HG02981 (cell line): ENCODE measurements at regions not wholly inside any gene's neighbourhood (a gene's known extent, or its start where the extent isn't known, plus 50 kb on each side); places are given as distances from the start of the nearest gene placed in this dataset.
"Not testable (repeated sequence)": the region's sequence is repeated elsewhere in the genome, so short reads cannot be mapped to it uniquely, and the experiment has no call there.

Experiments used
- ATAC-seq: cut with Tn5 transposase; IDR thresholded peaks from one replicate; pipeline ENCODE4 v1.9.1; 2021; ENCODE audit warnings: mild to moderate bottlenecking, moderate library complexity; ENCODE audit not compliant: unreplicated experiment

DNA sequence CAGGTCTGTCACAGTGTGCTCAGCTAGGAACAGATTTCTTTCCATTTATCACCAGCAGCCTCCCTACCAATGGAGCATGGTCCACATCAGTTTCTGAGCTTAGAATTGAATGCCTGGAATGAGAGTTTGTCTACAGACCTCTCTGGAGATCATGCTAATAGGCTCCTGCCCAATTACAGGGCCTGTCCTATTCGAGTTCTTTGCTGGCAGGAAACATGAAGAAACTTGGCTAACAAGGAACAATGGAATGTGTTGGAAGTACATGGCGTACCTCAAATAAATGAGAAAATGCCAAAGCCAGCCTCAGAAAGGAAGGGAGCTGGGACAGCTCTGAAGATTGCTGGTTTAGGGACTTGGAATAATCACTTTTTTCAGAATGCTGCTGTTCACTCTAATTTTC lies 186.0 kb upstream of the AKR1E2 start:
- ATAC-seq, result no peak

DNA sequence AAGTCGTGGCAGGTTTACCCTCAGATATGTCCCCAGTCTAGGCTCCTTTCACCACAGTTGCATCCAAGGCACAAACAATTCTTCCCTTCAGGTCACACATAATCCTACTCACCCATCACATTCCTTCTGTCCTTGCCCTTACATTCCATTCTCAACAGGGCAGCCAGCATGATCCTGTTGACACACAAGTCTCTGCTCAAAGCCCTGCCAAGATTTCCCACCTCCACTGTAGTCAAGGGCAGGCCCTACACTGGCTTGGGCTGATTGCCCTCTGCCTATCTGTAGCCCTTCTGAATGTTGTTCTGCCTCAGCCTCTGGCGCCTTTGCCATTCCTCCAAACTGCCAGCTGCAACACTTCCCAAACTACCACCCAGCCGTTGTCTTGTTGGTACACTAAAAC lies 187.9 kb upstream of the AKR1E2 start:
- ATAC-seq, result no peak

DNA sequence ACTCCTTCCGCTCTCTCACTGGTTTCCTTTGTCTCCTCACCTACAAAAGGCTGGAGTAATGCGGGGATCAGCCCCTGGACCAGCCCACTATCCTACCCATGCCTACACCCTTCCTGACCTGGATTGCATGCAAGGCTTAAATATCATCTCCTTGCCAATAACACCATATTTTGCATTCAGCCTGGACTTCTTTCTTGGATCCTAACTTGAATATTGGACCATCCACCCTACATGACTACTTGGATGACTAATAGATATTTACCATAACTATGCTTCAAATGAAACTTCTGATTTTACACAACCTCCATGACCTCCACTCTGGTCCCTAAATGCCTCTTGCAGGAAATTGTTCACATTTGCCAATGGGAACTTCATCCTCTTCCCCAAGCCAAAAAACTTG lies 188.3 kb upstream of the AKR1E2 start:
- ATAC-seq, result no peak

DNA sequence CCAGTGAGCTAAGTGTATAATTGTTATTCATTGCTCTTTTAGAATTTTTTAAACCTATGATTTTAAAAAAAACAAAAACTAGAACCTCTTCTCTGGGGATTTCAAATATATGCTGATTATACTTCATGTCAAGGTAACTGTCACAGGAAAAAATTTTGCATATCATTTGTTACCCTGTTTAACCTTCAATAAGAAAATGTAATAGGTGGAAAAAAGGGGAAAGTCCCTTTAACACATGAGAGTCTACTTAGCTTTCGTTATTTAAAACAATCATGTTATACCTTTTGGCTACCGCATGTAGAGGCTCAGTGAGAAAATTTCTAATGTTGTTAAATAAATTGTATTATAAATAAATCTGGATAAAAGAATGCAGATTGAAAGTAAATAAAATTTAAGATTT lies 190.1 kb upstream of the AKR1E2 start:
- ATAC-seq, result no peak

DNA sequence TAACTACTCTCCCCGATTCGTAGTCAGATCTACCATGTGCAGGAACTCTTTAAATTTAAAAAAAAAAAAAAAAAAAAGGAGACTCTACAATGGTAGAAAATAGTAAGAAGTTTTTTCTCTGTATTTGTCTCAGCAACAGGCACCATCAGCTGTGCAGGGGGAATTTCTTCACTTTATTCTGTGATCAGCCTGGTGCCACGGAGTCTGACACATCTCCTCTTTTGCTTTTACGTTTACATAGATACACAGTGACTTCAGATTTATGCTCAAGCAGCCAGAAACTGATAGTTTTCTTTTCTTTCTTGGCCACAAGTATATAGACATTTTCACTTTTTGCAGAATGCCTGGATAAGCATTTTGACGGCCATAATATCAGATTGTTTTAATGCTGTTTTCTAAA lies 190.6 kb upstream of the AKR1E2 start:
- ATAC-seq, result no peak

DNA sequence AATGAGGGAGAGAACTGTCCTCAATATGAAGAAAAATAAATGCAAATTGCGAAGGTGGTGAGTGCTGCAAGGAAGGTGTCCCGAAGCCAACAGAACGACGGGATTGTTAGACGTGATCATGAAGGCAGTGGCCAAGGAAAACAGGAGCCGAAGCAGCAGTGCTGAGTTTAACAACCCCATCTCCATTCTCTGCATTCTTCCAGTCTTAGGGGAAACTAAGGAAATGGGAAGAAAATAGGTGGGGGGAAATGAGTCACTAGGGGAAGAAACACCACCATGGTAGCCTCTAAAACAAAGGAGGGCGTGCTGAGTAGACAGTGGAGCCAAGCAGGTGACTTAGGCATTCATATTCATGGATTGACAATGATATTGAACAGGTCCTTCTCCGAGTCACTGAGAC lies 192.2 kb upstream of the AKR1E2 start:
- no peak for ATAC-seq

DNA sequence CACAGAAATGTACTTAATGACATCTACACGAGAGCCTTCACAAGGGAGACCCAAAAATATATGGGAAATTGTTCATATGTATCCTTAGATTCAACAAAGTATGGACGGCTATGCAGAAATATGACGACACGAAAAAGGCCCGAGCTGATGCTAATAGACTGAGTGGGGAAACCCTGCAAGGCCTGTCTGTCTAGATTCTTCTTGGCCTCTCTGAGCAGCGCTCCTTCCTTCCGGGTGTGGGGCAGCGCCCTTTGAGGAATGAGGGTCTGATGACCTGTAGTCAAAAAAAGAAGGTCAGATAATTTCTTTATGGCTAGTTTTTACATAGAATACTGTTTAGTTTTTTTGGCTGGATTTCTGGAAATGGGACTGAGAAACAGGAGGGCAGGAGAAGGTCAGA lies 192.8 kb upstream of the AKR1E2 start:
- ATAC-seq, result no peak

DNA sequence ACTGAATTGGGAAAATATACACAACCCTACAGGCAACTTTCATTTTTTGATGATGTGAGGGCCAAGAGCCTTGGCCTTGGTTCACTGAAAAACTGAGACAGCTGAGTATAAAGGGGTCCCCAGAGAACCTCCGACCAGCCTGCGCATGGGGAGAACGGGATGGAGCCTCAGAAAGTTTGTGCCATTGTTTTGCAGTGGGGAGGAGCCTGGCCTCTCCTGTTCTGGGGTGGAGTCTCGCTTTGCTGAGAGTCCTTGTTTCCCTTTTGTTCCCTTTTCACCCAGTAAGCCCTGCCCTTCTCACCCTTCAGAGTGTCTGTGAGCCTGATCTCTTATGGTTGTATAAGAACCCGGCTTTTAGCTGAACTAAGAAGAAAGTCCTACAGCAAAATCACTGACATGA lies 193.2 kb upstream of the AKR1E2 start:
- ATAC-seq, result no peak

DNA sequence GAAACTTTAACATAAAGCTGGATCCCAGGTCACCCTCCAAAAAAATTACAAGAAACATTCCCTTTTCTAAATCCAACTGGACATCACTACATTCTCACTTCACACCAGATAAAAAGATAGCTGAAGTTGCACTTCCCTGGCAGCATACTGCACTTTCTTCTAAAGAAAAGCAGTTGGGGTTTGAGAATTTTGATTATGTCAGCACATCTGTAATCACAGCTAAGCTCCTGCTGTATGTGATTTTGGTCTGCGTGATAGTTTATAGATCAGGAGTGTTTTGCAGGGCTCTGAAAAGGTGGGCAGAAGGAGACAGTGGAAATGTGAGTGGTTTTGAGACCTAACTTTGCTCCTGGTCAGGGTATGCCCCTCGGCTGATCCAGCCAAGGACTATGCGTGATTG lies 199.1 kb upstream of the AKR1E2 start:
- ATAC-seq, result no peak

DNA sequence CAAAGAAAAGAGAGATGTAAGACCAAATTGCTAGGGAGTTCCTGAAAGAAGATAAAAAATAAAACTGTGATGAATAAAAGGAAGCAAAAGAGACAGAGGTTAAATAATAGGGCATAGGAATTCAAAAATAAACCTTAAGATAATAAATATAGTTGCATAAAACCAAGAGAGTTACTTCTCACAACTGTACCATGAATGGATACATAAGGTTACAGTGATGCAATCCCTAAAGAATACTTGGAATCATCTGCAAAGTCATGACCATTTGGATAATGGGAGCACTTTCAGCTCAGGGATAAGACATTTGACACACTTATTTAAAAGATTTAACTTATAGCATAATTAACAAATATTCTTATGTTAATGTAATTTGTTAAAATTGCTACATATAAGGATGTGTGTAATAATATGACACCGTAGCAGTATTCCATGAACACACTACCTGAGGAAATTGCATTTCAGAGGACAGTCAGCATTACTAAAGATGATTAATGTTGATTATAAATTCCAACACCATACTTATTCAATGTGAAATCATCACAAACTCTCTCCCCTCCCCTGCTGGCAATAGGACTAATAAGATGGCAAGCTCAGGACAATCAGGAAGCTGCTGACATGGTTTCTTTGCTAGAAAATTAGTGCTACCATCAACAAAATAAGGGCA lies 202.1 kb upstream of the AKR1E2 start:
- ATAC-seq, result no peak

DNA sequence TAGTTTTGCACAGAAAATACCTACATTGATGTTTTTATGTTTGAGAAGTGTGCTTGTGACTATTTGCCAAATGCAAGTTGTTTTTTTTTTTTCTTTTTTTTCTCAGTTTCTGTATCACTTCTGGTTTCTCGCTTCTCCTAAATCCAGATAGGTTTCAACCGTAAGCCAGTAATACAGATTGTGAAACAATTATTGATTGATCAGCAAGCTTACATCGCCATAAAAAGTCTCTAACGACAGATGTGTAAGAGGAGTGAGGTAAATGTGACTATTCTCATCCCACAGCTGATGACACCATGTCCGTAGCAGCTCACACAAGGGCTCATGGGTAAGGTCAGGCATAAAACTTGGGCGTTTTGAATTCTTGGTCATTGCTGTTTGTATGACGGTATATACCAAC lies 202.8 kb upstream of the AKR1E2 start:
- peak; percentile 56 for ATAC-seq

DNA sequence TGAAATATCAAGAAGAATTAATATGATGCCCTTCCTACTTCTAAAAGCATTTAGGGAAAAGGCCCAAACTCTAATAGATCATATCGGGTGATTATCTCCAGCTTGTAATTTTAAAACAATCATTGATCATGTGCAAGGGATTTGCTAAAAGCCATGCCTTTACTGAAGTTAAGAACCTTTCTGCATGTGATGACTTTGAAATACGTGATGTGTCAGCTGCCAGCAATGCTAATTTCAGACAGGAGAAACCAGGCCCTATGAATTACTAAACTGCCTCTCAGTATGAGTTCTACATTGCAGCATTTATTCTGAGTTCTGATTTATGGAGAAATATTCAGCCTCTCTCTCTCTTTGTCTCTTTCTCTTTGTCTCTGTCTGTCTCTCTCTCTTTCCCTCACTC lies 203.6 kb upstream of the AKR1E2 start:
- ATAC-seq, result no peak

DNA sequence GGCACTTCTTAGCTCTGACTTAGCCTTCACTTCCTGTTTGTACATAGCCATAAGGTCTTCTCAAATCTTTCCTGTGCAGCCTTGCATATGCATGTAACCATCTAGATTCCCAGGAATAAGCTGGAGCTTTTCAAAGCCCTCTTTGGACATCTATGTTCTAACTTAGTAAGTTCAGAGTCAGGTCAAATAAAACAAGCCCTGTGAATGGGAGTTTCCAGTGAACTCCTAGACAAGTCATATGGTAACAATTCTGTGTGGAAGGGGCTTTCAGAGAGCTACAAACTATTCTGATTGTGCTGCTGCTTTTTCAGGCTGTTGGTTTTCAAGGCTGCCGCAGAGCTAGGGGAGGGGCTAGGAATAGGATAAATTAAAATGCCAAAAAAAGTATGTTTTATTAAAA lies 208.4 kb upstream of the AKR1E2 start:
- ATAC-seq, result no peak

DNA sequence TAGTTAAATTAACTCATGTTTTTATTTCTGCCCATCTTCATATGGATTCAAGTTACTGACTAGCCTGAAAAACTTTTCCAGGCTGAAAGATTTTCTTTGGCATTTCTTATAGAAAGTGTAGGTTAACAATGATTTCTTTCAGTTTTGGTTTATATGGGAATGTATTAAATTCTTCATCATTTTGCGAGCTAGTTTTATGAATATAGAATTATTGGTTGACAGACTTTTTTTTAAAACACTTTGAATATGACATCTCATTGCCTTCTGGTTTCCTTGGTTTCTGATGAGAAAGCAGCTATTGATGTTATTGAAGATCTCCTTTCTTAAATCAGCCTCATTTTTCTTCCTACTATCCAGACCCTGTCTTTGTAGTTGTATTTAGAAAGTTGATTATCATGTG lies 211.0 kb upstream of the AKR1E2 start:
- no peak for ATAC-seq

DNA sequence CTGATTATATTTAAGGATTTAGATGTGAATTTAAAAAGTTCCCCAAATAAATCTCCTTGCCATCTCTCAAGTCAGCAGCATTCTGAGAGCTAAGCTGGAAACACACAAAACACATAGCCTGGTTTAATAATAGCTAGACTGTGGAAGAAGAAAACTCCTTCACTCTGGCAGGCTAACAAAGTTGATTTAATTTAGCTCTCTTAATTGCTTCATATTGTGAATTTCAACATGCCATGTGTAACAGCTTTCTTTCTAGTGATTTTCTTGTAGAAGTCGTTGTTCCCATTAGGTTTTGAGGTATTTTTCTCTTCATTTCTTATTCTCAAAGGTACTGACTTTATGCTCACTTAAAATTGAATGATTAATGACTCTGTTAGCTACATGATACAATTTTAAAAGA lies 216.8 kb upstream of the AKR1E2 start:
- ATAC-seq, result no peak

DNA sequence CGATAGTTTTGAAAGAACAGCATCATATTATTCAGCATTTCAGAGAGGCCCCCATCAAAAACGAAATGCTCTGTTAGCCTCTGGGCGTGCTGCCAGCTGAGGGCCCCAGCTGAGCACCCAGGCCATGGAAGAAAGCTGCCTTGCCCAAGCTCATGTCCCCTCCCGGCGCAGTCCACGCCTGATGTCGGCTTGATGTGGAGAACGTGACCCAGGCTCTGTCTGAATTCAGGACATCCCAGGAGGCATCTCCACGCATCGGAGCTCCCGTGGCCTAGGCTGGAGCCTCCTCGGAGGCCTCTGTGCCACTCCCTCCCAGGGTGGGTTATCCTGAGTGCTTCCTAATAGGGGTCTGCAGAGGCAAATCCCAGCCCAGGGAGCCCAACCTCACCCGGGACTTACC lies 218.3 kb upstream of the AKR1E2 start:
- ATAC-seq, result no peak

DNA sequence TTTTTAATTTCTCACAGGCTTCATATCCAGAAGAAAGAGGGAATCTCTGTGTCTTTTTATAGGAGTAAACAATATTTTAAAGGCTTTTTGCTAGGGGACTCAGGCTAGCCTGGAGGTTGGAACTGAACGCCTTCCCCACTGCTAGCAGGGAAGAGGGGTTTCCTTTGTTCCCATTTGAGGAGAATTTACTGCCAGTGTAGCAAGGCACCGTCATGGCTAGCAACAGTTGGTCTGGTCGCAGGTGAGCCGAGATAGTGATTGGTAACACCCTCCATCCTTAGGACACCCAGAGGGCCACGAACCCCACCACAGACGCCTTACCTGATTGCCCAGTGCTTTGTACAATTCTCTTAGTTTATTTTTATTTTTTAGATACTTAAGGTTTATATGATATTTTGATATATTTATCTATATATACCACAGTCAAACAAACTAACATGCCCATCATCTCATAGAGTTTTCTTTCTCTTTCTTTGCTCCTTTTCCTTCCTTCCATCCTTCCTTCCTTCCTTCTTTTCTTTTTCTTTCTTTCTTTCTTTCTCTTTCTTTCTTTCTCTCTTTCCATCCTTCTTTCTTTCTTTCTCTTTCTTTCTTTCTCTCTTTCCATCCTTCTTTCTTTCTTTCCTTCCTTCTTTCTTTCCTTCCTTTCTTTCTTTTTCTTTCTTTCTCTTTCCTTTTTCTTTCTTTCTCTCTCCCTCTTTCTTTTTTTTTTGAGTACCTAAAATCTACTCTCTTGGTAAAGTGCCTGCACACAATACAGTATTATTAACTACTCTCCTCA lies 219.0 kb upstream of the AKR1E2 start:
- no peak for ATAC-seq

DNA sequence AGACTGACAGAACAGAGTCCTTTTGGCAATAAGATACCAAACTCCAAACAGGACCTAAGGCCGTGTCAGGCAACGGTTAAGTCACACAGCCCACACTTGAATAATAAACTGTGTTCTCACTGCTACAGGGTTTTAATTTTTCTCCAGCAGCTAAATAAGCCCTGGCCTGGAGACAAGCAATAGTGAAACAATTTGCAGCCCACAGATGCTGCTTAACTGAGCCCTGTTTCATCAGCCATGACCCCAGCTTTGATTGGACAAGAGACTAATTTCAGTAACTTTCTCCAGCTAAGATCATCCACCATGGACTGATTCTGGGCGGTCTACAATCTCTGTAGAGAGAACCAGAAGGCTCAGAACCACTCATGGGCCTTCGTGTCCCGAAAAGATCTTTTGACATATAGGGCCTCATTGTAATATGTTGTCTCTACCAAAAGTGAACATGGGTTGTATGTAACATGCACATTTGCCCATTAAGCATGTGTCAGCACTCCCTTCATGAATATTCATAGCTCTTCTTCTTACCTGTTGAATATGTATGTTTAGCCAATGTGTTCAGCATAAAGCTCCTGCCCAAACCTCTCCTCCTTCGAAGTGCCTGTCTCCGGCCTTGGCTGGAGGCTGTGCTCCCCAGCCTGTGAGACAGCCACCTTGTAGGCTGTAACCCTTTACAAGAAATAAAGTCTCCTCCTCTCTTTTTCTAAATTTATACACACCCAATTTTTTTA lies 223.1 kb upstream of the AKR1E2 start:
- ATAC-seq, result no peak

DNA sequence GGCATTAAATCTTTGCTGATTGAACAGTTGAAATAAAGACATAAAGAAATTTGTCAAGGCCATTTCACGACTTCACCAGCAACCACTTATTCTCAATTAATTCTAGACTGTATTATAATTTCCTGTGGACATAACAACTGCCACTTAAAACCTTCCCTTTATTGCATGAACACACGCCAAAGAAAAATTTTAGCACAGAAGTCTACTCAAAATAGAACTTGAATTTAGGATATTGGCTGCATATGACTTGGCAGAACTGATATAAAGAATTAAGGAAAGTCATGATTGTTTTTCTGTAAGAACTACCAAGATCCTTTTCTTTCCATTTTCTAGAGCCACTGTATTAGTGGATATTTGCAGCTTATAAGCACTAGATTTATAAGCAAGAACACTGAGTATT lies 226.5 kb upstream of the AKR1E2 start:
- ATAC-seq, result no peak

DNA sequence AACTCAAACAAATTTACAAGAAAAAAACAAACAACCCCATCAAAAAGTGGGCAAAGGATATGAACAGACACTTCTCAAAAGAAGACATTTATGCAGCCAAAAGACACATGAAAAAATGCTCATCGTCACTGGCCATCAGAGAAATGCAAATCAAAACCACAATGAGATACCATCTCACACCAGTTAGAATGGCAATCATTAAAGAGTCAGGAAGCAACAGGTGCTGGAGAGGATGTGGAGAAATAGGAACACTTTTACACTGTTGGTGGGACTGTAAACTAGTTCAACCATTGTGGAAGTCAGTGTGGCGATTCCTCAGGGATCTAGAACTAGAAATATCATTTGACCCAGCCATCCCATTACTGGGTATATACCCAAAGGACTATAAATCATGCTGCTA lies 228.1 kb upstream of the AKR1E2 start:
- not testable (repeated sequence) for ATAC-seq

DNA sequence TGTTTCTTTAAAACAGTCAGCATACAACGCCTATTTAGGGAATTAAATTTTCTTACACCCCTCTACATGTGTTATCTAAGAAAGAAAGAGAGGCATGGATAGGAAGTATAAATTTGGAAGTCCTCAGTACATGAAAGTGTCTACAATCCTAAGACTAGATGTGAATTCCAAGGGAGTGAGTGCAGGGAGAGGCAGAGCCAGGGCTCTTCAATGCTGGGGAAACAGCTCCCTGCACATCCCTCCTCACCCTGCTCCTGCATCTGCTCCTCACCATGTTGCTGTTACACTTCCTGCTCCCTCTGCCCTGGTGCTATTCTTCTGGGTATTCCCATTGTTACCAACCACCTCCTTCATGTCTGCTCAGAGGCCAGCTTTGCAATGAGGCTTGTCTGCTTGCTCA lies 229.1 kb upstream of the AKR1E2 start:
- ATAC-seq, result no peak

DNA sequence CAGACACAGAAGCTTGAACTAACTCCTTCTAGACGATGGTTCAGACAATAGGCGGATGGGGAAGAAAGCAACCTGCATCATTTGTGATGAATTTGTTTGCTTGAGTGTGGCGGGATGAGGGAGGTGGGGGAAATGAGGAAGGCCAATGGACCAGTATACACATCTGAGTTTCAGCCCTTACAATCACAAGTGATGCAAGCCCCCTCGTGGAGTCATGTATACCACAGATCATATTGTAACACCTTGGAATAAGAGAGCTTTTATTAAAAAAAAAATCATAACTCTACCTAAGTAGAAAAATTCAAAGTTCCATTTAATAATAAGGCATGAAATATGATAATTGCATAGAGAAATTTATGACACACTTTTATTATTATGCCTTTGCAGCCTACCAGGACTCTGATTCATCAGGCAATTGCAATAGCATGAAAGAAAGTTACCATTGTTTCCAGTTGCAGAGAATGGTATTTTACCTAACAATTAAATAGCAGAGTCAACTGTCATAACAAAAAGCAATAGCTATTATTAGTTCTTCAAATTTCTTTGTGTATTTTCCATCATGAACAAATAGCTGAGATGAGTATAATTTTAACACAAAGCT lies 230.2 kb upstream of the AKR1E2 start:
- no peak for ATAC-seq
